ENCODE measurements at regions not wholly inside any gene's neighbourhood (a gene's known extent, or its start where the extent isn't known, plus 50 kb on each side); places are given as distances from the start of the nearest gene placed in this dataset.

- no peak for DNase-seq
Observed at GRCh38 chr14:100638211-100638855, 51.1 kb upstream of the BEGAIN start.

DNA sequence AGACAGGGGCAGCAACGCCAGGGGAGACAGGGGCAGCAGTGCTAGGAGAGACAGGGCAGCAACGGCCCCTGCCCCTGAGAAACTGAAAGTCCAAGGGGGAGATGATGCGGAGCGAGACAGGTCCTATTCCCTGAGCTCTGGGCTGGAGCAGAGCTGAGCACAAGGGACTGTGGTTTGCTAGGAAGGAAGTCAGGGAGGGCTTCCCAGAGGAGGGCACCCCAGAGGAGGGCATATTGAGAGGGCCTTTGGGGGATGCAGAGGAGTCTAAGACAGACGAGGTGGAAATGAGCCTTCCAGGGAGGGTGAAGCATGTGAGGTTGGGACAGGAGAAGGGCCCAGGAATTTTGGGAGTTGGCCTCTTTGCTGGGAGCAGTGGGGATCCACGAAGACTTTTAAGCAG lies 52.1 kb upstream of the BEGAIN start:
- no peak for DNase-seq

- no peak for DNase-seq
Observed at GRCh38 chr14:100640471-100641273, 53.5 kb upstream of the BEGAIN start.

DNA sequence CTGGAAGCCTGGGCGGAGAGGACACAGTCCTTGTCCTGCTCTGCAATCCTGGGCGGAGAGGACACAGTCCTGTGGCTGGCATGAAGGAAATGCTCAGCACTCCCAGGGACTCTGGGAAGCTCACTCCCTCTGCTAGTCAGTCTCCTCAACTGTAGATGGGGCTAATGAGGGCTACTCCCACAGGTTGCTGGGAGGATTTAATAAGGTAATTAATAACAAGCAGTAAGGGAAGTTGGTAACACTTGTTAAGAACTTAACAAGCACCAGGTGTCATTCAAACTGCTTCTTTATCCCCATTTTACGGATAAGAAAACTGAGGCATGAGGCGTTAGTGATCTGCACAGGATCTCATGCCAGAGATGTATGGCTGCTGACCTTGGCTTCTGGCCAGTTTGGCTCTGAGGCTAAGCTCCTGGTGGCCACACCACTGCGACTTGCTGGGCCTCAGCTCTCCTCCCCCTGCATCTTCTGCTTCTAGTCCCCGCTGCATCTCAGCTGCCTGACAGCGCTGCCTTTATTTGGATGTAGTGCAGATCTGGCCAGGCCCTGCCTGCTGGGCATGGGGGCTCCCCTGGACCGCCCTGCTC lies 54.1 kb upstream of the BEGAIN start:
- no peak for DNase-seq

GRCh38 chr14:100643426-100643825 lies 56.2 kb upstream of the BEGAIN start:
- no peak for DNase-seq

GRCh38 chr14:100644383-100644782 lies 57.2 kb upstream of the BEGAIN start:
- DNase-seq, result no peak

DNA sequence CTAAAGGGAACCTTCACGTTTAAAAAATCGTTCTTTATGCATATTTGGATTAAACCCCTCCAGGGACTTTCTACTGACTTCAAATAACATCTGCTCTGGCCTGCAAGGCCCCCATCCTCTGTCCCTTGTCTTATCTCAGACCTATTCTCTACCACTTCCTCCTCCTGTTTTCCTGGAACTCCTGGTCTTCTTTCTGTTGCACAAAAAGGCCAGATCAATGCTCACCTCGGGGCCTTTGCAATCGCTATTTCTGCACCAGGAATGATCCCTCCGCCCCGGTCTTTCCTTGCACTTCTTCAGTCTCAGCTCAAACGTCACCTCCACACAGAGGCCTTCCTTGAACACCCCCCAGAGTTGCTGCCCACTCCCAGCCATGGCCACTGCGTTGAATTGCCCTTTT lies 57.6 kb upstream of the BEGAIN start:
- DNase-seq, result no peak

GRCh38 chr14:100645196-100645981 lies 58.2 kb upstream of the BEGAIN start:
- DNase-seq, result no peak

DNA sequence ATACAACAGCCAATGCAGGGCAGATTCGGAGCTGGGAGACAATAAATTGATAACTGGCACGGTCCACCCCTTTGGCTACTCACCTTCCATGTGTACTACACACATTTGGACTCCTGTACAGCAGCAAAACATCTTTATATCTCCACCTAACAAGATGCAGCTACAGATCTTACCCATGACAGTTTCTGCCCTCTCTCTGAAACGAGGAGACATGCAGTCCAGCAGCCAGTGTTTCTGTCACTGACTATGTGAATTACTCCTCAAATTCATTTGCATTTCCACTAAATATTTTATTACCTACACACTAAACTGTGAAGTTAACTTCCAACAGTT lies 58.7 kb upstream of the BEGAIN start:
- no peak for DNase-seq

- DNase-seq, result no peak
Observed at GRCh38 chr14:100648474-100649172, 61.4 kb upstream of the BEGAIN start.

DNA sequence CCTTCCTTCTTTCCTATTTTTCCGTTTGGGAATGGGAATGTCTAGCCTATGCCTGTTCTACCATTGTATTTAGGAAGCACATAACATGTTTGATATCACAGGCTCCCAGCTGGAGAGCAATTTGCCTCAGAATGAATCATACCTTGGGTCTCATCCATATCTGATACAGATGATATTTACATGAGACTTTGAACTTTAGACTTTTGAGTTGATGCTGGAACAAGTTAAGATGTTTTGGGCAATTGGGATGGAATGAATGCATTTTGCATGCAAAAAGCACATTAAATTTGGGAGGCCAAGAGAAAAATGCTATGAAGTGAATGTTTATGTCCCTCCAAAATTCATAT lies 61.9 kb upstream of the BEGAIN start:
- DNase-seq, result no peak

GRCh38 chr14:100651999-100652508 lies 64.8 kb upstream of the BEGAIN start:
- DNase-seq, result no peak

GRCh38 chr14:100652744-100653143 lies 65.5 kb upstream of the BEGAIN start:
- DNase-seq, result no peak

GRCh38 chr14:100653409-100653808 lies 66.2 kb upstream of the BEGAIN start:
- no peak for DNase-seq

DNA sequence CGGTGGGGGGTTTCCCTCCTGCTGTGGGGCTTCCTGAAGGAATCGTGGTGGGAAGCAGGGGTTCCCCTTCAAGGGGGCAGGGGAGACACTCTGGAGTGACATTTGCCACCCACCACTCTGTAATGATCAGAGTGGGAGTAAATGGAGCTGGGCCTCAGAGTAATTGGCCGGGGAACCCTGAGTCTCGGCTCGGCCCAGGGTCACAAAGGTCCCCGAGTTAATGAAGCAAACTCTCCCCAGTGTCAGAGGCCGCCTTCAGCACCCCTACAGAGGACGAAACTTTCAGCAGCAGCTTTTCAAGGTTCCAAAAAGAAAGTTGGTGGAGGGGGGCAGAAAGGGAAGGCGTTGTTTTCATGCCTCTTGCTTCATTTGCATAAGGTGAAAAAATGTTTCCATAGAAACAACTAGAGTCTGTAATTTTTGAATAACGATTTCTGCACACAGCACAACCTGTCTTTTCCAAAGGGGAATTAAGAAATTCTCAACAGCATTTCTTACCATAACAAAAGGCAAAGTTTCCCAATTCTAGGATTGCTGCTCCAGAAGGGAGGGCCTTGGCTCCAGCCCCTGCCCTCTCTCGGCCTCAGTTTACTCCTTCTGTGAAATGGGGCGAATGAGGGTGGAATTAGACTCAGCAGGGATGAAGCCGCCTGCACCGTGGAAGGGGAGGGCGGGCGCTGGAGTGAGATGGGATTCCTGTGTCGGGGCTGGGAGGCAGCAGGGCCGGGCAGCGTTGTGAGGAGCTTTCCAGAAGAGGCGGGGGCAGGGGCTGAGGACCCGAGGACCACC lies 67.0 kb upstream of the BEGAIN start:
- DNase-seq, result no peak

DNA sequence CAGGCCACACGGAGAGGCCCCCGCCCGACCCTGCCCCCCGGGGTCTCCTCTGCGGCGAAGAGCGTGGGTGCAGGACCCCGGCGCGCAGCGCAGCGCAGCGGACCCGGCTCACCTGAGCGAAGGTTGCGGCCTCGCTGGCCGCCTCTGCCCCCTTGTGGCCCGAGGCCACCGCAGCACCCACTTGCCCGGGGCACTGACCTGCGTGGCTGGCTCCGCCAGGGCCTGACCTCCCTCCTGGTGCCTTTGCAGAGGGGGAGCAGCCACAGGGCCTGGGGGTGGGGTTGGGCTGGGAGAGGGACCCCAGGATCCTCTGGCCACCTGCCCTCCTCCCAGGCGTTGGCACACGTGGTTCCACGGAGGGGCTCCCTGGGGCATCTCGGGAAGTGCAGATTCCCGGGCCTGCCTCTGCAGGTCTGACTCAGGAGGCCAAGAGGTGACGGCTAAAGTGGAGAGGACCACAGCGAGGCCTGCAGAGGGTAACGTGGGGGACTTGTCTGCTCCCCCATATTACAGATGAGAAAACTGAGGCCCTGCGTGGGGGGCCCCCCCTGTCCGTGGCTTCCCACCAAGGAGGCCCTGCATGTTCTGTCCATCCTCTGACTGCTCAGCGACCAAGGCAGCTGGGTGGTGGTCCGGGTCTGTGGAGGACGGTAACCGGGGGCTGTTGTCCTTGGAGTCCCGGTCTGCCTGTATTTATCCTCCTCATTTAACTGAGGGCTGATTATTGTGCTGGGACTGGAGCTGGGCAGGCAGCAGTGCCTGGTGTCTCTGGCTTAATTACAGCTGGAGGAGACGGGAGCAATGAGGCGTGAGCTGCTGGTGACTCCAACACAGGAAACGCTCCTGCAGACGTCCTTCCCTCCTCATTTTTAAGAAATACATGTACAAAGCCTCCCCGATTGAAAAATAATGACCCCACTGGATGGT lies 67.9 kb upstream of the BEGAIN start:
- no peak for DNase-seq

DNA sequence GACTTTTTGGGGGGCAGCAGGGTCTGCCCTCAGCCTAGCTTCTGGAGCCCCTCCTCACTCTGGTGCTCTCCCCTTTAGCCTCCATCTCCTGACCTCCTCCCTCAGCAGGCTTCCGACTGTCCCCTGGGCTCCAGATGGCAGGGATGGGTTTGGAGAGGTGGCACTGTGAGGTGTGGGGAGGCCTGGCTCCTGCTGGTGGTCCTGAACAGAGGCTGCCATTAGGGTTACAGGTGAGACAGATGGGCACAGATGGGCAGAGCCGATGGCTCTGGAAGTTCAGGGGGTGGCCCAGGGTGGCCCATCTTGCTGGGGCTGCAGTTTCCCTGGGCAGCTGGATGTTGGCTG lies 68.5 kb upstream of the BEGAIN start:
- DNase-seq, result no peak

- DNase-seq, result no peak
Observed at GRCh38 chr14:100656996-100657395, 69.7 kb upstream of the DLK1 start.

DNA sequence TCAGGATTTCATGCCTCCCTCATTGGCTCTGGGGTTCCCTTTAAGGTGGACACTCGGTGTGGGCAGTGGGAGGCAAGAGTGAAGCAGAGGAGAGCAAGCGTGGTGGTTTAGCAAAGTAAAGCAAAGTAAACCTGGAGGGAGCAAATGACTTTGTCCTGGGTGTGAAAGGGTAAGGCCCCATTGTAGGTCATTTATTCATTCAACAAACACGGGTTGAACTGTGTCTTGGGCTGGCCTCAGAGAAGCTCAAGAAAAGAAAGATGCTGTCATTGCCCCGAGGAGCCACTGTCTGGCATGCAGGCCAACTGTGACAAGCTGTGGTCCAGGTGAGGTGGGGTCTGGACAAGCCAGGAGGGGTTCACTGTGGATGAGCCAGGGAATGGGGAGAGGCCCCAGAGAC lies 68.9 kb upstream of the DLK1 start:
- no peak for DNase-seq

DNA sequence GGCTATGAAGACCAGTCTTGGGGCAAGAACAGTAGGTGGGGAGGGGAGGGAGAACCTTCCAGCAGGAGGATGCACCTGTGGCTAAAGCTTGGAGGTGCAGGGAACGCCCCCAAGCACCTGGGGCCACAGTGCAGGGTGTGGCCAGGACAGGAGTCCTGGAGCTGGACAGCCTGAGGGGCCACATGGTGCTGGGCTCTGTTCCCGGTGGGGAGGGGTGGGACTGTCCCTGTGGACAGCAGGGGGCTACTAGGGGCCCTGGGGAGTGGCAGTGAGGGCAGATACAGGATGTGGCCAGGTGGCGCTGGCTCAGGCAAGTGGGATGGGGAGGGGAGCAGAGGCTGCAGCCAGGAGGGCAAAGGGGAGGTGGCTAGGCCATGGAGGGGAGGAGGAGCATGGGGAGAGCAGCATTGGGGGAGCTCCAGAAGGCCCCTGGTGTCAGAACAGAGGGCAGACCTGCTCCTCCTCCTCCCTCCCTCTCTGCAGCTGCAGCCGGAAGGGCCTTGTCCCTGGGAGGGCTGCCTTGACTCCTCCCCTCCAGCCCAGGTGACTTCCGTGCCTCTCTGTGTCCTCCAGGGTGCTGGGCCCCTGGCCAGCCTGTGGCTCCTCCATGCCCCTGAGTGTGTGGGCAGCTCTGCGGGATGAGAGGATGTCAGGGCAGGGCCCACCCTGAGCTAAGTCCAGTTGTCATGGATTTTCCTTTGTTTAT lies 68.4 kb upstream of the DLK1 start:
- DNase-seq, result no peak
